GM12878 (cell line): ENCODE measurements at regions not wholly inside any gene's neighbourhood (a gene's known extent, or its start where the extent isn't known, plus 50 kb on each side); places are given as distances from the start of the nearest gene placed in this dataset.

Experiments used
- ASH2L ChIP-seq: fragments of 300-600, 200-600 bp; sonication (generic); IDR thresholded peaks from 2 replicates; pipeline ENCODE4 v1.6.1; 2017; ENCODE audit warnings: low read depth, mild to moderate bottlenecking, borderline replicate concordance
- CTCF ChIP-seq, 3 experiments: IDR thresholded peaks in 2 of 3; conservative IDR thresholded peaks in 1 of 3; 2 replicates each; pipeline ENCODE4 v1.5.1; 2011; ENCODE audit warnings: low read depth in 3 of 3, low read length in 3 of 3, mild to moderate bottlenecking in 3 of 3, control low read depth in 2 of 3, moderate library complexity in 2 of 3, inconsistent platforms in 1 of 3, mixed read lengths in 1 of 3; ENCODE audit not compliant: control insufficient read depth in 2 of 3, insufficient read depth in 1 of 3; ENCODE audit errors: extremely low read depth in 1 of 3
- DPF2 ChIP-seq: fragments of 450-650 bp; IDR thresholded peaks from 2 replicates; pipeline ENCODE4 v1.6.1; 2017; ENCODE audit warnings: mild to moderate bottlenecking
- EGR1 ChIP-seq, 2 experiments: IDR thresholded peaks; 1 replicate in 1 of 2; 2 replicates in 1 of 2; pipeline ENCODE4 v1.6.1; 2011 to 2012; ENCODE audit warnings: low read depth in 2 of 2, low read length in 2 of 2, borderline replicate concordance in 1 of 2, mild to moderate bottlenecking in 1 of 2, moderate library complexity in 1 of 2
- EZH2 ChIP-seq: IDR thresholded peaks from 2 replicates; pipeline ENCODE4 v1.6.1; 2012; ENCODE audit warnings: low read depth, mild to moderate bottlenecking, control low read depth, inconsistent platforms, low read length, borderline replicate concordance; ENCODE audit not compliant: control insufficient read depth
- MAX ChIP-seq: IDR thresholded peaks from 2 replicates; pipeline ENCODE4 v1.6.1; 2012; ENCODE audit warnings: low read depth, low read length, improper control_type of control experiment
- NBN ChIP-seq: fragments of 450-650 bp; IDR thresholded peaks from 2 replicates; pipeline ENCODE4 v1.6.1; 2016
- POLR2A ChIP-seq: IDR thresholded peaks from 2 replicates; pipeline ENCODE4 v1.6.1; 2011; ENCODE audit warnings: low read depth, mild to moderate bottlenecking, low read length
- REST ChIP-seq: IDR thresholded peaks from 2 replicates; pipeline ENCODE4 v1.6.1; 2012; ENCODE audit warnings: mild to moderate bottlenecking, low read depth, low read length
- SREBF1 ChIP-seq: IDR thresholded peaks from 2 replicates; pipeline ENCODE4 v1.6.1; 2012; ENCODE audit warnings: mild to moderate bottlenecking, low read length
- SREBF2 ChIP-seq: IDR thresholded peaks from 2 replicates; pipeline ENCODE4 v1.6.1; 2012; ENCODE audit warnings: mild to moderate bottlenecking, low read length
- TCF7 ChIP-seq: IDR thresholded peaks from 2 replicates; pipeline ENCODE4 v1.6.1; 2014; ENCODE audit warnings: antibody characterized with exemption, borderline replicate concordance

GRCh38 chr7:142579946-142580345, 169.3 kb upstream of the PRSS1 start:
- TF ChIP-seq REST (no peak), MAX (no peak), CTCF (IDR thresholded peaks at IDR 0.05 in 2 of 3, conservative IDR thresholded peaks at IDR 0.05 in 1 of 3; ENCODE audit: control insufficient read depth in 2 of 3, extremely low read depth in 1 of 3, insufficient read depth in 1 of 3, low read depth in 3 of 3, low read length in 3 of 3) (no peak), NBN (no peak), SREBF1 (no peak), EGR1 (IDR thresholded peaks at IDR 0.05; ENCODE audit: borderline replicate concordance in 1 of 2, low read depth in 2 of 2, low read length in 2 of 2) (no peak), SREBF2 (no peak), EZH2 (no peak), TCF7 (no peak), POLR2A (no peak), DPF2 (no peak), ASH2L (no peak)
